Testis (tissue), 2 donors: ENCODE measurements at regions not wholly inside any gene's neighbourhood (a gene's known extent, or its start where the extent isn't known, plus 50 kb on each side); places are given as distances from the start of the nearest gene placed in this dataset.
"Not testable (repeated sequence)": the region's sequence is repeated elsewhere in the genome, so short reads cannot be mapped to it uniquely, and the experiment has no call there.

Source experiments
- POLR2A ChIP-seq: fragments of 450-650 bp; IDR thresholded peaks from one replicate; pipeline ENCODE4 v1.6.1; 2017; ENCODE audit warnings: antibody characterized with exemption, mild to moderate bottlenecking, moderate library complexity
- TF ChIP-seq, protein P1 (sequence below), 3 experiments: fragments of 450-650 bp in 2 of 3; fragments of 200-600 bp in 1 of 3; sonication (generic) in 1 of 3; IDR thresholded peaks; one replicate each; pipeline ENCODE4 v1.5.1; 2016 to 2019; ENCODE audit warnings: antibody characterized with exemption in 3 of 3, mild to moderate bottlenecking in 2 of 3, moderate library complexity in 1 of 3

DNA sequence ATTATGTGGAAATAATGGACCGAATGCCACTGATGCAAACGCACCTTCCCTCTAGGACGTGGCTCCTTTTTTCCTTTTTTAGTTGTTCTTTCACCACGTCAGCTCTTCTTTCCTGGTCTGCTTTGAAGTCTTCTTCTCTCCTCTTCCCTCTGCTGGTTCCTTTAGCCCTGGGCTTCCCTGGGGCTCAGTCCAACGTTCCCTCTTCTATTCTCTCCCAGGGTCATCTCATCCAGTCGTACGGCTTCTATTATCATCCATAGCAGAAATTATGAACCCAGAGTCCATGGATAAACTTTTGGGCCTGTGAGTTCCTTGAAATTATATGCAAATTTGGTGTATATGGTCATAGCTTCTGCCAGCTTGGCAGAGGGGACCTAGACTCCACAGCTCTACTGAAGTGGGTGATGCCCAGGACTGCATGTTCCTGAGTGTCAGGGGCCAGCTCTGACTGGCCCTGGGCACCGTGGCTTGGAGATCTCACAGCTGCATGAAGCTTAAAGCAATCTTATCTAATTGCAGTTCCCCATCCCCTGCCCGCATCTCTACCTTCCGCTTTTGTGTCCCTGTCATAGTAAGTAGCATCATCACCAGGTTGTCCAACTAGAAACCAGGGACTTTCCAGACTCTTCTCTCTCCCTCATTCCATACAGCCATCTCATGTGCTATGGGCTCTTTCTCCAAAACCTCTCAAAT is 746.3 kb upstream of the TPTE start:
- not testable (repeated sequence) for TF ChIP-seq POLR2A
- TF ChIP-seq, protein P1, sequence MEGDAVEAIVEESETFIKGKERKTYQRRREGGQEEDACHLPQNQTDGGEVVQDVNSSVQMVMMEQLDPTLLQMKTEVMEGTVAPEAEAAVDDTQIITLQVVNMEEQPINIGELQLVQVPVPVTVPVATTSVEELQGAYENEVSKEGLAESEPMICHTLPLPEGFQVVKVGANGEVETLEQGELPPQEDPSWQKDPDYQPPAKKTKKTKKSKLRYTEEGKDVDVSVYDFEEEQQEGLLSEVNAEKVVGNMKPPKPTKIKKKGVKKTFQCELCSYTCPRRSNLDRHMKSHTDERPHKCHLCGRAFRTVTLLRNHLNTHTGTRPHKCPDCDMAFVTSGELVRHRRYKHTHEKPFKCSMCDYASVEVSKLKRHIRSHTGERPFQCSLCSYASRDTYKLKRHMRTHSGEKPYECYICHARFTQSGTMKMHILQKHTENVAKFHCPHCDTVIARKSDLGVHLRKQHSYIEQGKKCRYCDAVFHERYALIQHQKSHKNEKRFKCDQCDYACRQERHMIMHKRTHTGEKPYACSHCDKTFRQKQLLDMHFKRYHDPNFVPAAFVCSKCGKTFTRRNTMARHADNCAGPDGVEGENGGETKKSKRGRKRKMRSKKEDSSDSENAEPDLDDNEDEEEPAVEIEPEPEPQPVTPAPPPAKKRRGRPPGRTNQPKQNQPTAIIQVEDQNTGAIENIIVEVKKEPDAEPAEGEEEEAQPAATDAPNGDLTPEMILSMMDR (IDR thresholded peaks at IDR 0.05), result not testable (repeated sequence)
